Activated naive CD8-positive, alpha-beta T cell treated with anti-CD3 and anti-CD28 coated beads, Interleukin-2, amount 10 ng/mL, durations not matched to agents 7 days and 5 days (primary cell): ENCODE measurements at regions not wholly inside any gene's neighbourhood (a gene's known extent, or its start where the extent isn't known, plus 50 kb on each side); places are given as distances from the start of the nearest gene placed in this dataset.
"Not testable (repeated sequence)": the region's sequence is repeated elsewhere in the genome, so short reads cannot be mapped to it uniquely, and the experiment has no call there.

Experiments used
- ATAC-seq: fragments of 150-1000 bp; cut with Tn5 transposase; one replicate; pipeline ENCODE4 v1.10.0; 2021; ENCODE audit warnings: low read depth, moderate library complexity
- POLR2A ChIA-PET: fragments of 350-600 bp; sonication (Branson Sonifier 250); formaldehyde crosslinking; loops from one replicate; lab custom pipeline; 2021; ENCODE audit warnings: antibody characterized with exemption; lab: Charles Lee
- DNase-seq: peaks from one replicate; pipeline ENCODE4 v3.0.0; 2021
- H3K27ac Mint-ChIP-seq: one replicate; pipeline ENCODE4 v1.8.0; 2022; ENCODE audit warnings: mild to moderate bottlenecking, mixed read lengths
- H3K27me3 Mint-ChIP-seq: one replicate; pipeline ENCODE4 v1.8.0; 2022; ENCODE audit warnings: mild to moderate bottlenecking, moderate library complexity, mixed read lengths
- H3K36me3 Mint-ChIP-seq: one replicate; pipeline ENCODE4 v1.8.0; 2021; ENCODE audit warnings: mild to moderate bottlenecking, mixed read lengths
- H3K4me1 Mint-ChIP-seq: one replicate; pipeline ENCODE4 v1.8.0; 2021; ENCODE audit warnings: mixed read lengths
- H3K4me3 Mint-ChIP-seq: one replicate; pipeline ENCODE4 v1.8.0; 2022; ENCODE audit warnings: mild to moderate bottlenecking, moderate library complexity, mixed read lengths
- H3K9me3 Mint-ChIP-seq: one replicate; pipeline ENCODE4 v1.8.0; 2021; ENCODE audit warnings: mixed read lengths

GRCh38 chr22:26953012-26953883 lies 295.9 kb downstream of the MIAT start:
- no peak overlapping the region for H3K27ac Mint-ChIP-seq
- peaks cover 40% of the 10 kb centered on the region for H3K27me3 Mint-ChIP-seq
- no peaks in the 10 kb centered on the region for H3K4me1 Mint-ChIP-seq
- no peaks in the 10 kb centered on the region for H3K9me3 Mint-ChIP-seq
- H3K4me3 Mint-ChIP-seq, result no peak overlapping the region
- ATAC-seq (no peak), DNase-seq (no peak)
- POLR2A ChIA-PET, result no interaction called here
- H3K36me3 Mint-ChIP-seq, result no peaks in the 10 kb centered on the region

GRCh38 chr22:26956371-26956770 lies 299.0 kb downstream of the MIAT start:
- Mint-ChIP-seq H3K27me3 (peaks cover 38% of the 10 kb centered on the region), H3K4me3 (no peak overlapping the region), H3K4me1 (no peaks in the 10 kb centered on the region), H3K27ac (no peak overlapping the region), H3K9me3 (no peaks in the 10 kb centered on the region), H3K36me3 (no peaks in the 10 kb centered on the region)
- ATAC-seq (no peak), DNase-seq (no peak)
- POLR2A ChIA-PET, result no interaction called here

- no peaks in the 10 kb centered on the region for H3K4me1 Mint-ChIP-seq
- no peak for DNase-seq
These were observed 299.8 kb downstream of the MIAT start for GRCh38 chr22:26957176-26957575.

GRCh38 chr22:26957897-26958296 lies 300.5 kb downstream of the MIAT start:
- H3K9me3 Mint-ChIP-seq, result no peaks in the 10 kb centered on the region
- ATAC-seq (no peak), DNase-seq (no peak)
- no peak overlapping the region for H3K27ac Mint-ChIP-seq
- no peak overlapping the region for H3K4me3 Mint-ChIP-seq
- H3K27me3 Mint-ChIP-seq, result peaks cover 24% of the 10 kb centered on the region
- POLR2A ChIA-PET, result no interaction called here
- H3K36me3 Mint-ChIP-seq, result no peaks in the 10 kb centered on the region
- no peaks in the 10 kb centered on the region for H3K4me1 Mint-ChIP-seq

More at GRCh38 chr22:26957176-26957575, 299.8 kb downstream of the MIAT start:
- POLR2A ChIA-PET, result no interaction called here
- Mint-ChIP-seq H3K27ac (no peak overlapping the region), H3K27me3 (peaks cover 31% of the 10 kb centered on the region), H3K9me3 (no peaks in the 10 kb centered on the region), H3K36me3 (no peaks in the 10 kb centered on the region), H3K4me3 (no peak overlapping the region)
- no peak for ATAC-seq

GRCh38 chr22:26958378-26958777 lies 301.0 kb downstream of the MIAT start:
- POLR2A ChIA-PET, result no interaction called here
- no peaks in the 10 kb centered on the region for H3K4me1 Mint-ChIP-seq
- no peaks in the 10 kb centered on the region for H3K9me3 Mint-ChIP-seq
- H3K27ac Mint-ChIP-seq, result no peak overlapping the region
- H3K27me3 Mint-ChIP-seq, result peaks cover 19% of the 10 kb centered on the region
- ATAC-seq (no peak), DNase-seq (no peak)
- H3K4me3 Mint-ChIP-seq, result no peak overlapping the region
- no peaks in the 10 kb centered on the region for H3K36me3 Mint-ChIP-seq

GRCh38 chr22:26964642-26965041 lies 307.3 kb downstream of the MIAT start:
- POLR2A ChIA-PET, result no interaction called here
- no peaks in the 10 kb centered on the region for H3K36me3 Mint-ChIP-seq
- no peak overlapping the region for H3K27ac Mint-ChIP-seq
- peaks cover 3% of the 10 kb centered on the region for H3K9me3 Mint-ChIP-seq
- DNase-seq, result no peak
- no peak overlapping the region for H3K4me3 Mint-ChIP-seq
- H3K4me1 Mint-ChIP-seq, result no peaks in the 10 kb centered on the region
- ATAC-seq, result no peak
- peaks cover 2% of the 10 kb centered on the region for H3K27me3 Mint-ChIP-seq

- DNase-seq (no peak), ATAC-seq (no peak)
- H3K9me3 Mint-ChIP-seq, result peaks cover 3% of the 10 kb centered on the region
- no peaks in the 10 kb centered on the region for H3K4me1 Mint-ChIP-seq
- H3K27ac Mint-ChIP-seq, result no peak overlapping the region
- H3K36me3 Mint-ChIP-seq, result no peaks in the 10 kb centered on the region
- POLR2A ChIA-PET, result no interaction called here
- H3K27me3 Mint-ChIP-seq, result peaks cover 4% of the 10 kb centered on the region
- no peak overlapping the region for H3K4me3 Mint-ChIP-seq
These were observed 309.9 kb downstream of the MIAT start for GRCh38 chr22:26967282-26967681.

GRCh38 chr22:26968859-26969523 lies 311.6 kb downstream of the MIAT start:
- H3K4me3 Mint-ChIP-seq, result no peak overlapping the region
- no peaks in the 10 kb centered on the region for H3K4me1 Mint-ChIP-seq
- DNase-seq (no peak), ATAC-seq (no peak)
- peaks cover 3% of the 10 kb centered on the region for H3K9me3 Mint-ChIP-seq
- POLR2A ChIA-PET, result no interaction called here
- H3K27ac Mint-ChIP-seq, result no peak overlapping the region
- no peaks in the 10 kb centered on the region for H3K36me3 Mint-ChIP-seq
- H3K27me3 Mint-ChIP-seq, result peaks cover 4% of the 10 kb centered on the region

GRCh38 chr22:26970809-26971394 lies 313.5 kb downstream of the MIAT start:
- Mint-ChIP-seq H3K4me3 (no peak overlapping the region), H3K36me3 (no peaks in the 10 kb centered on the region), H3K27ac (no peak overlapping the region), H3K27me3 (peaks cover 2% of the 10 kb centered on the region), H3K4me1 (no peaks in the 10 kb centered on the region), H3K9me3 (no peaks in the 10 kb centered on the region)
- ATAC-seq (no peak), DNase-seq (no peak)
- POLR2A ChIA-PET, result no interaction called here

GRCh38 chr22:26972286-26972685 lies 314.9 kb downstream of the MIAT start:
- peaks cover 2% of the 10 kb centered on the region for H3K27me3 Mint-ChIP-seq
- H3K36me3 Mint-ChIP-seq, result no peaks in the 10 kb centered on the region
- no peak overlapping the region for H3K4me3 Mint-ChIP-seq
- POLR2A ChIA-PET, result no interaction called here
- no peaks in the 10 kb centered on the region for H3K4me1 Mint-ChIP-seq
- H3K27ac Mint-ChIP-seq, result no peak overlapping the region
- no peaks in the 10 kb centered on the region for H3K9me3 Mint-ChIP-seq
- ATAC-seq (no peak), DNase-seq (no peak)

GRCh38 chr22:26972915-26973314 lies 315.5 kb downstream of the MIAT start:
- H3K9me3 Mint-ChIP-seq, H3K36me3 Mint-ChIP-seq, ATAC-seq, H3K4me1 Mint-ChIP-seq, H3K27ac Mint-ChIP-seq, H3K4me3 Mint-ChIP-seq, H3K27me3 Mint-ChIP-seq, DNase-seq, POLR2A ChIA-PET: not testable (repeated sequence)

GRCh38 chr22:26974034-26974433 lies 316.6 kb downstream of the MIAT start:
- no peak overlapping the region for H3K27ac Mint-ChIP-seq
- DNase-seq (no peak), ATAC-seq (no peak)
- H3K9me3 Mint-ChIP-seq, result no peaks in the 10 kb centered on the region
- POLR2A ChIA-PET, result no interaction called here
- H3K36me3 Mint-ChIP-seq, result no peaks in the 10 kb centered on the region
- H3K27me3 Mint-ChIP-seq, result peaks cover 2% of the 10 kb centered on the region
- H3K4me1 Mint-ChIP-seq, result no peaks in the 10 kb centered on the region
- H3K4me3 Mint-ChIP-seq, result no peak overlapping the region

GRCh38 chr22:26974914-26975803 lies 317.8 kb downstream of the MIAT start:
- Mint-ChIP-seq H3K36me3 (no peaks in the 10 kb centered on the region), H3K4me3 (no peak overlapping the region), H3K27ac (no peak overlapping the region), H3K27me3 (peaks cover 2% of the 10 kb centered on the region), H3K9me3 (no peaks in the 10 kb centered on the region), H3K4me1 (no peaks in the 10 kb centered on the region)
- DNase-seq (no peak), ATAC-seq (no peak)
- POLR2A ChIA-PET, result no interaction called here
